Breast epithelium (tissue), 3 donors: ENCODE measurements at regions not wholly inside any gene's neighbourhood (a gene's known extent, or its start where the extent isn't known, plus 50 kb on each side); places are given as distances from the start of the nearest gene placed in this dataset.

Source experiments
- POLR2A ChIP-seq: fragments of 450-650 bp; IDR thresholded peaks from one replicate; pipeline ENCODE4 v1.6.1; 2016; ENCODE audit warnings: antibody characterized with exemption, mild to moderate bottlenecking, moderate library complexity
- POLR2AphosphoS5 ChIP-seq, 3 donors: sonication (generic); formaldehyde crosslinking; IDR thresholded peaks; one replicate each; pipeline ENCODE4 v1.6.1; 2017; ENCODE audit warnings: antibody characterized with exemption in 3 of 3
- TF ChIP-seq, protein P1 (sequence below), 3 donors: fragments of 450-650 bp; IDR thresholded peaks; one replicate each; pipeline ENCODE4 v1.5.1; 2016 to 2017; ENCODE audit warnings: antibody characterized with exemption in 3 of 3, mild to moderate bottlenecking in 3 of 3, moderate library complexity in 3 of 3

GRCh38 chr2:2588777-2589176 lies 257.7 kb upstream of the MYT1L start:
- no peak for TF ChIP-seq POLR2A
- TF ChIP-seq, protein P1, sequence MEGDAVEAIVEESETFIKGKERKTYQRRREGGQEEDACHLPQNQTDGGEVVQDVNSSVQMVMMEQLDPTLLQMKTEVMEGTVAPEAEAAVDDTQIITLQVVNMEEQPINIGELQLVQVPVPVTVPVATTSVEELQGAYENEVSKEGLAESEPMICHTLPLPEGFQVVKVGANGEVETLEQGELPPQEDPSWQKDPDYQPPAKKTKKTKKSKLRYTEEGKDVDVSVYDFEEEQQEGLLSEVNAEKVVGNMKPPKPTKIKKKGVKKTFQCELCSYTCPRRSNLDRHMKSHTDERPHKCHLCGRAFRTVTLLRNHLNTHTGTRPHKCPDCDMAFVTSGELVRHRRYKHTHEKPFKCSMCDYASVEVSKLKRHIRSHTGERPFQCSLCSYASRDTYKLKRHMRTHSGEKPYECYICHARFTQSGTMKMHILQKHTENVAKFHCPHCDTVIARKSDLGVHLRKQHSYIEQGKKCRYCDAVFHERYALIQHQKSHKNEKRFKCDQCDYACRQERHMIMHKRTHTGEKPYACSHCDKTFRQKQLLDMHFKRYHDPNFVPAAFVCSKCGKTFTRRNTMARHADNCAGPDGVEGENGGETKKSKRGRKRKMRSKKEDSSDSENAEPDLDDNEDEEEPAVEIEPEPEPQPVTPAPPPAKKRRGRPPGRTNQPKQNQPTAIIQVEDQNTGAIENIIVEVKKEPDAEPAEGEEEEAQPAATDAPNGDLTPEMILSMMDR (IDR thresholded peaks at IDR 0.05): no peak
- no peak for TF ChIP-seq POLR2AphosphoS5 (IDR thresholded peaks at IDR 0.05)
